Activated CD8-positive, alpha-beta memory T cell treated with anti-CD3 and anti-CD28 coated beads, Interleukin-2, amount 50 U/mL, for 1 hour (primary cell): ENCODE measurements at regions not wholly inside any gene's neighbourhood (a gene's known extent, or its start where the extent isn't known, plus 50 kb on each side); places are given as distances from the start of the nearest gene placed in this dataset.

Source experiments
- DNase-seq: peaks from one replicate; pipeline ENCODE4 v3.0.0-alpha.2; 2020; ENCODE audit errors: extremely low read depth

GRCh38 chr10:62708569-62708968 is 96.0 kb upstream of the ADO start:
- no peak for DNase-seq

- no peak for DNase-seq
These were observed 95.3 kb upstream of the ADO start for GRCh38 chr10:62709200-62709599.

DNA sequence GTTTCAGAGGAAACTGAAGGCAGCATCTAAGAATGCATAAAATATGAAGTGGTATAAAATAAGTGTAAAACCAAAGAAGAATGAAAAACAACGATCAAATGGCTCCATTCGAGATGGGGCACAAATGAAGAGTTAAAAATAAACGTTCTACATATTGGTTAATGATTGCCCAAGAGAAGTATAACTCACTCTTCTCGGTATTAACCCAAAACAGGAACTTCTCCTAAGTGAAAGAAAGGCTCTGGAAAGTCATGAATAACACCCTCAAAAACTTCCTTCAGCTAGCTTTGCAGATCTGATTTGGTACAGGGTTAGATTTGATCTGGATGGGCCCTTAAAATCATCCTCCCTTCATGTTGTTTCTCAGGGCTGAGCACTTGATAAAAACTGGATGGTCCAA is 94.3 kb upstream of the ADO start:
- DNase-seq: no peak

- no peak for DNase-seq
These were observed 89.1 kb upstream of the ADO start for GRCh38 chr10:62715383-62715782.

- DNase-seq: no peak
These were observed 85.9 kb upstream of the ADO start for GRCh38 chr10:62718585-62718984.

DNA sequence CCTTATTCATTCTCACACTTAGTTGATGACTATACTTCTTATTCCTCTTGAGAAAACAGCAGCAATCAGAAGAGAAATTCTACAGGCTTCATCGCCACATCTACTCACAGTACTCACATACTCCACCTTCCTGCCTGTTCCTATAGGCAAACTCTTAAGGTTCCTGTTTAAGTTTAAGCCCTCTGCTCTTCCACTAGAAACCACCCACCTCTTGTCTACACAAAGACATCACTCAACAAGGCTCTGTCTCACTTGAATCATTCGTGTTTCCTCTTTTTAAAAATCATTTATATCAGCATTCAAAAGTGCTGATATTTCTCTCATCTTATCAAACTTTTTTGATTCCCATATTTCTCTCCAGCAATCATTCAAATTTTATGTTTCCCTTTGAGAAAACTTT is 85.5 kb upstream of the ADO start:
- no peak for DNase-seq

- DNase-seq: no peak
These were observed 82.8 kb upstream of the ADO start for GRCh38 chr10:62721687-62722086.

- DNase-seq: no peak
These were observed 81.1 kb upstream of the ADO start for GRCh38 chr10:62723375-62723774.

DNA sequence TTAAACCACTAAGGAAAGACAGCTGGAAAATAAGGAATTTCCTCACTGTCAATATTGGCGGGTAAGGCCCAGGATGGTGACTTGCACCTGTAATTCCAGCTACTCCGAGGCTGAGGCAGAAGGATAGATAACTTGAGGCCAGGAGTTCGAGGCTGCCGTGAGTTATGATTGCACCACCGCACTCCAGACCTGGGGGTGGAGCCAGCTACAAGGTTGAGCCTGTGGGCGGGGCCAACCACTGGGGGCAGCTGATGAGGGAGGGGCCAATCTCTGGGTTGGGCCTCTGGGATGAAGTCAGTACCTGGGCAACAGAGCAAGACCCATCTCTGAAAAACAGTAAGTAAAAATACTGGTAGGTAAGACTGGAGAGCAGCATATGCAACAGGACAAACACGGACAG is 80.1 kb upstream of the ADO start:
- no peak for DNase-seq

DNA sequence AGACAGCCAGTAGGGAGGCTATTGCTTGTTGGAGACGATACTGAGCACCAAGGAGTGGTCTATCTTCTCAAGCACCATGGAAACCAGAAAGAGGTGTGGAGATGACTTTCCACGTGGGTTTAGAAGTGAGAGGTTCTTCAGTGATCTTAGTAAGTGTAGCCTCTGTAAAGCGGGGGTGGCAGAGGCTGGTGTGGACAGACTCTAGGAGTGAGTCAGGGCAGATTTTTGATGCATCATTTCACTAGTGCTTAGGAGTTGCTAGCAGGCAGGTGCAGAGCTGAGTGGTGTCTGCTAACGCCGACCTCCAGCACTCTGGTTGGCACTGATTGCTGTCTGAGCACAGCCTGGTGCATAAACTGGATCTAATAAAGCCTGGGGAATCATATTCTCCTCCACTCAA is 78.4 kb upstream of the ADO start:
- no peak for DNase-seq

DNA sequence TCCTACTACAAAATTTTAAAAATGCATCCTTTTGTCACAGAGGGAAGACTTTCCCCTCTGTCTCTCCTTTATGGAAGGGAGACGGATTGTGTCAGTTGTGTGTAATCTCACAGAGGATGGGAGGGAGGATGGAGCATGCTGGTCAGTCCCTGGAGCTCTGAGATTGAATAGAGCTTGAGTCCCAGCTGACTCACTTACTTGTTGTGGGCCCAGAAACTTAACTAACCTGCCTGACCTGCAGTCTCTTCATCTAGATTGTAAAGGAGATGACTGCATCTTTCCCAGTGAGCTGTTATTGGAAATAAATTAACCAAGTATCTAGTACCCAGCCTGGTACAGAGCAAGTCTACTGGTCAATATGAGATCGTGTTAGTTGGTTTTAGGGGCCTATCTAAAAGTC is 77.9 kb upstream of the ADO start:
- no peak for DNase-seq

DNA sequence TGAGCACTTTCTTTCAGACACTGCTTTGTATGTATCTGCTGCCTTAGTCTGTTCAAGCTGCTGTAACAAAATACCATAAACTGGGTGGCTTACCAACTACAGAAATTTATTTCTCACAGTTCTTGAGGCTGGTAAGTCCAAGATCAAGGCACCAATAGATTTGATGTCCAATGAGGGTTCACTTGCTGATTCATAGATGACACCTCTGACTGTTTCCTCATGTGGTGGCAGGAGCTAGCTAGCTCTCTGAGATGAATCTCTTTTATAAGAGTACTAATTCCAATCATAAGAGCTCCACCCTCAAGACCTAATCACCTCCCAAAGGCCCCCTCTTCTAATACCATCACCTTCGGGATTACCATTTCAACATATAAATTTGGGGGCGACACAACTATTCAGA is 76.6 kb upstream of the ADO start:
- DNase-seq: no peak

DNA sequence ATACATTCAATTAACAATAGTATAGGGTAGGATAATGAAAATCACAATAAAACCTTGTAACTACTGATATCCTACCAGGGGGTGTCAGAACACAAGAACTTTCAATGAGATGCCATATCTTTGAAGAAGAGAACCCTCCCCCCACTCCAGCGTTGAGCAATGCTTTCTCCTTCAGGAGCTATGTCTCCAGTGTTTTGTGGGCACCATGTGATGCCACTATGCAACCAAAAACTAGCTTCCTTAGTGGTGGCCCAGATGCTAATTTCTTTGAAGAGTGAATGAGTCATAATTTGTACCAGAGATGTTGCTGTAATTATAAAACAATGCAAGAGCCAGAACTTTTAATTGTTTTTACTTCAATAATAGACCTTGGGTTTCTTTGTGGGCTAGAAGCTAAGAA is 76.0 kb upstream of the ADO start:
- DNase-seq: no peak

GRCh38 chr10:62732841-62733653 is 71.5 kb upstream of the ADO start:
- peak; percentile 51 for DNase-seq

GRCh38 chr10:62733654-62734293 is 70.7 kb upstream of the ADO start:
- no peak for DNase-seq

- DNase-seq: no peak
These were observed 69.6 kb upstream of the ADO start for GRCh38 chr10:62734781-62735463.

GRCh38 chr10:62735464-62736167 is 68.9 kb upstream of the ADO start:
- no peak for DNase-seq

- DNase-seq: no peak
These were observed 68.4 kb upstream of the ADO start for GRCh38 chr10:62736168-62736546.

DNA sequence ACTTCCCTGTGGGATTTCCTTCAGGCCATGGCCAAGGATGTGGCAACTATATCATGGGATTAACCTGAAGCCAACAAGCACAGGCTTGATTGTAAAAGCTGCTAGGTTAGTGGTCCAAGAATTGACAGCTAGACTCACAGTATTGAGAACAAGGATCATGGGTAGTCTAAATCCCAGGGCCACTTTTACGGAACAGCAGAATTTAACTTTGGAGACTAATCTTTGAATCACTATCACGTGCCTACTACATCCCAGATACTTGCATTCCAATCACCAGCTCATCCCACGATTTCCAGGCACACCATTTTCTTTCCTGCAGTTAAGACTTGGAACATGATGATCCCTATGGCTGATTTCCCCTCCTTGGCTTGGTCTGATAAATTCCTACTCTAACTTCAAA is 65.6 kb upstream of the ADO start:
- DNase-seq: no peak

- DNase-seq: no peak
These were observed 63.4 kb upstream of the ADO start for GRCh38 chr10:62740885-62741745.

GRCh38 chr10:62741996-62742395 is 62.5 kb upstream of the ADO start:
- DNase-seq: no peak
